Kidney epithelial cell (primary cell): ENCODE measurements at regions not wholly inside any gene's neighbourhood (a gene's known extent, or its start where the extent isn't known, plus 50 kb on each side); places are given as distances from the start of the nearest gene placed in this dataset.
A peak's percentile ranks its signal among the peaks of the same experiment; 100 is the strongest.

Experiments
- DNase-seq: peaks from one replicate; pipeline ENCODE4 v3.0.0-alpha.2; 2010; ENCODE audit warnings: low read depth
- H3K27me3 ChIP-seq: 2 replicates; pipeline ENCODE4 v1.6.0; 2011; ENCODE audit warnings: low read length; ENCODE audit not compliant: control insufficient read depth, insufficient read depth
- H3K36me3 ChIP-seq: 2 replicates; pipeline ENCODE4 v1.5.1; 2011; ENCODE audit warnings: low read length; ENCODE audit not compliant: control insufficient read depth, insufficient read depth
- H3K4me3 ChIP-seq: 2 replicates; pipeline ENCODE4 v1.5.1; 2011; ENCODE audit warnings: low read depth, mild to moderate bottlenecking, control low read depth, low read length
- CTCF ChIP-seq: IDR thresholded peaks from 2 replicates; pipeline ENCODE4 v1.5.1; 2011; ENCODE audit warnings: mild to moderate bottlenecking, moderate library complexity, low read length, control low read depth, inconsistent platforms; ENCODE audit not compliant: insufficient read depth, poor library complexity, severe bottlenecking

- H3K27me3 ChIP-seq = no peaks in the 10 kb centered on the region
- DNase-seq = peak; percentile 70
- no peaks in the 10 kb centered on the region for H3K36me3 ChIP-seq
- no peak overlapping the region for H3K4me3 ChIP-seq
- TF ChIP-seq CTCF = no peak
Observed at GRCh38 chr2:107358362-107358761, 468.3 kb upstream of the RGPD4 start.

GRCh38 chr2:107359021-107359420 lies 467.7 kb upstream of the RGPD4 start:
- H3K4me3 ChIP-seq = no peak overlapping the region
- TF ChIP-seq CTCF = no peak
- H3K27me3 ChIP-seq = no peaks in the 10 kb centered on the region
- H3K36me3 ChIP-seq = no peaks in the 10 kb centered on the region
- no peak for DNase-seq

GRCh38 chr2:107361751-107362381 lies 464.8 kb upstream of the RGPD4 start:
- H3K4me3 ChIP-seq = no peak overlapping the region
- no peaks in the 10 kb centered on the region for H3K36me3 ChIP-seq
- H3K27me3 ChIP-seq = no peaks in the 10 kb centered on the region
- no peak for DNase-seq
- TF ChIP-seq CTCF = no peak

- no peak overlapping the region for H3K4me3 ChIP-seq
- H3K27me3 ChIP-seq = no peaks in the 10 kb centered on the region
- H3K36me3 ChIP-seq = no peaks in the 10 kb centered on the region
- DNase-seq = no peak
- TF ChIP-seq CTCF = no peak
Observed at GRCh38 chr2:107362993-107363392, 463.7 kb upstream of the RGPD4 start.

GRCh38 chr2:107363806-107364205 lies 462.9 kb upstream of the RGPD4 start:
- TF ChIP-seq CTCF = no peak
- Histone ChIP-seq H3K4me3 (no peak overlapping the region), H3K36me3 (no peaks in the 10 kb centered on the region), H3K27me3 (no peaks in the 10 kb centered on the region)
- no peak for DNase-seq

GRCh38 chr2:107364361-107364950 lies 462.2 kb upstream of the RGPD4 start:
- no peak overlapping the region for H3K4me3 ChIP-seq
- no peak for TF ChIP-seq CTCF
- no peaks in the 10 kb centered on the region for H3K36me3 ChIP-seq
- H3K27me3 ChIP-seq = no peaks in the 10 kb centered on the region
- no peak for DNase-seq
